ENCODE measurements at regions not wholly inside any gene's neighbourhood (a gene's known extent, or its start where the extent isn't known, plus 50 kb on each side); places are given as distances from the start of the nearest gene placed in this dataset.
"Not testable (repeated sequence)": the region's sequence is repeated elsewhere in the genome, so short reads cannot be mapped to it uniquely, and the experiment has no call there.

DNA sequence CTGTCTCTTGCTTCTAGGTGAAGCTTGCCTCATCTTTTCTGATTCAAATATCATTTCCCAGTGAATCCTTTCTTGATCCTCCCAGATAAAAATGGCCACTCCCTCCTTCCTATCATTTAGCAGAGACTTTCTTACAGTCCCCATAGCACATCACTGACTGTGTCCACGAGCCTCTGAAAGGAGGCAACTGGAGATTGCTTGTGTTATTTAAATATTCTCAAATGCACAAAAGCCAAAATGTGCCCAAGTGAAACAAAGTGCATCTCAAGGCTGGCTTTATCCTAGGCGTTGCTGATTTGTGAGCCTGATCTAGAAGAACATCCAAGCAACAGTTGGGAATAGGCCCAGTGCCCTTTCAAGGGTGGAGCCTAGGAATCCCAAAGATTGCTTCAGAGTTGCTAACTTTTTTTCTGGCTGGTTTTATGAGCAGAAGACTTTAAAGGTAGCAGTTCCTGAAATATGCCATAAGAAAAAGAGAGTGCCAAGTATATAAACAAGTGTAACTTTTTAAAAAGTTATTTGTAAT lies 393.6 kb downstream of the CD83 start:
- intact Hi-C loops (cut with DNase I): no loop called here

DNA sequence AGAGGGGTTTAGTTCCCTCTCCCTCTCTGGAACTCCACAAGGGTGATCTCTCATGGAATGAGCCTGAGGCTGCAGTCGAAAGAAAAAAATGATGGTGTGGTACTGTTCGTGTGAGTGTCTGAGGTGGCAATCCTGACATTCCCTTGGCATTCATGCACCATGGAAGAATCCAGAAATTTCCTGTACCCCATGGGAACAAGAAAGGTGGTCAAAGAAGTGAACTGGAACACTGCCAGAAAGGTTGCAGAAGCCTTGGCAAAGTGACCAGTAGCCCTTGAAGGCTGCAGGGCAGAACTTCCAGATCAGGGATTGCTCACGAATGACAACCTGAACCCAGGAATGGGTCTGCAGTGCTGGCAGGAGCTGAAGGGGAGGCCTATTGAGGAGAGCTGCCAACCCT lies 394.7 kb downstream of the CD83 start:
- intact Hi-C loops (cut with DNase I): no loop called here
- no peak for DNase-seq (ENCODE audit: low spot score)

More for the DNA sequence above, 393.6 kb downstream of the CD83 start:
- no peak for DNase-seq (ENCODE audit: low spot score)

DNA sequence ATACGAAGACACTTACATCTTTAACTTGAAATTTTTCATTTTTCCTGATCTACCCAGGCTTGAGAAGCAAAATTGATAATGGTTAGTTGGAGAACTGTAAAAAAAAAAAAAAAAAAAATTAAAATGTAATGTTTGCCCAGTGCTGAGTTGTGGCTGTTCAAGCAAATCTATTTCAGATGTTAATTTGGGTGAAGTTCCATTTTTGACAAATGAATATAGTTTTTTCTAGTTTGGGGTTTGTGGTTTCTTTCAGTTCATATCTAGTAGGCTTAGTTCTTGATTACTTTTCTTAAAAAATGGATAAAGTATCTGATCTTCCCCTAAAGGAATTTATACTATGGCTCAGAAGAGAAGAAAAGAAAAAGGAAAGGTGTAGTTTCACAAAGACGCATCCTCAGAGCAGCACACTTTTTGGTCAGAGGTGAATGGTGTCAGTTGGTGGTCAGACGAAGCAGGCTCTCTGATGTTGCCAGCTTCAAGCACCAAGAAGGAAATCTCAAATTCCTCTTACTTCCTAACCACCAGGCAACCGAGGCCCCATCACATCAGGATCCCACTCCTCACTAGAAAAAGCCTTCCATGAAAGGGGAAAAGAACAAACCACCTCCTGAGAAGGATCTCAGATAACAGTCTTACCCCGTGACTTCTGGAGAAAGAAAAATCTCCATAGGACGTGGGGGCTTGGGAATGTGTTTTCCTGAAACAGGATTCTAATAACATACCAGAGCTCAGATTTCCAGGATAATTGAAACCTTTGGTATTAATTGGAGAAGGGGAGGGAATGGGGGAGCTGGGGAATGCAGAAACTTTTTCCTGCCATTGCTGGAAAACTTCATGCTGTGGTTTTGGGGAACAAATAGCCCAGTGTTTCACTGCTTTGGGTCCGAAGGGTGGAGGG lies 396.2 kb downstream of the CD83 start:
- intact Hi-C loops (cut with DNase I): no loop called here
- no peak for DNase-seq (ENCODE audit: low spot score)

DNA sequence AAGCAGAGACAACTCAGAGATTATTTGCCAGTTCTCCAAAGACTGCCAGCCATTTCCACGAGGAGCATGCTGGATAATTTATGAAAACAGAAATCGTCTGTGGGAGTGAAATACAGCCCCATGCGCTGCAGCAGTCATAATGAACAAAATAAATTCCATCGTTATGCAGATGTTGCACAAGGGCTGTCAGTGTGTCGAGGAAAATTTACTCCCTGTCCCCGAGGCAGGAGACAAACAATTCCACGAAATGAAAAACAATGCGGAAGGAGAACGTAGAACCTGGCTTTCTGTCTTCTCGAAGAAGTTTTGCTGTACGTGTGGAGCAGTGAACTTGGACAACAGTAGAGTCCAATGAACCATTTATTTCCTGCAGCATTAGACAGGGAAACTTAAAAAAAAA lies 399.4 kb downstream of the CD83 start:
- intact Hi-C loops (cut with DNase I): no loop called here
- DNase-seq (ENCODE audit: low spot score): no peak

DNA sequence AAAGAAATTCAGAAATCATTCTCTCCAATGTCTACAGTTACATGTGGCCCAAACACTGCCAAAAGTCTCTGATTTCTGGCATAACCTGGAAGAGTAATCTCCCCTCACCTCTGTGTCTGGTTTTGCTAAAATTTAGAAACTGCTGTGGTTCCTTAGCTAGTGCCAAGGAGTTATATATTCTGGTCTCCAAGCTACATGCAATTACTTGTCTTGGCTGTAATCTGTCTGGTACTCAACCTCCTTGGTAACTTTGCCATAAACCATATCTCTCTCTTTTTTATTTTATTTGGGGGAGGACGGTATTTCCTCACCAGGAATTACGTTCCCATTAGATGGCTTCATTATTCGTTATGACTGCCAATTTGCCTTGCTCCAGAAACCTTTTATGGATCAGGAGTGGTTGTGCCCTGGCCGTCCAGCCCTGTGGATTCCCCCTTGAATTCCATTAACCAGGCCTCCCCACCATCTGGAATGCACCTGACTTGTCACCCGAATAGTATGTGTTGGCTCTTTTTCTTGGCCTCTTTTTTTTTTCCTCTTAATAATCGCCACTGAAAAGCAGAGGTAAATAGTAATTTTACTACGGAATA lies 400.0 kb downstream of the CD83 start:
- DNase-seq (ENCODE audit: low spot score): no peak
- intact Hi-C loops (cut with DNase I): no loop called here

DNA sequence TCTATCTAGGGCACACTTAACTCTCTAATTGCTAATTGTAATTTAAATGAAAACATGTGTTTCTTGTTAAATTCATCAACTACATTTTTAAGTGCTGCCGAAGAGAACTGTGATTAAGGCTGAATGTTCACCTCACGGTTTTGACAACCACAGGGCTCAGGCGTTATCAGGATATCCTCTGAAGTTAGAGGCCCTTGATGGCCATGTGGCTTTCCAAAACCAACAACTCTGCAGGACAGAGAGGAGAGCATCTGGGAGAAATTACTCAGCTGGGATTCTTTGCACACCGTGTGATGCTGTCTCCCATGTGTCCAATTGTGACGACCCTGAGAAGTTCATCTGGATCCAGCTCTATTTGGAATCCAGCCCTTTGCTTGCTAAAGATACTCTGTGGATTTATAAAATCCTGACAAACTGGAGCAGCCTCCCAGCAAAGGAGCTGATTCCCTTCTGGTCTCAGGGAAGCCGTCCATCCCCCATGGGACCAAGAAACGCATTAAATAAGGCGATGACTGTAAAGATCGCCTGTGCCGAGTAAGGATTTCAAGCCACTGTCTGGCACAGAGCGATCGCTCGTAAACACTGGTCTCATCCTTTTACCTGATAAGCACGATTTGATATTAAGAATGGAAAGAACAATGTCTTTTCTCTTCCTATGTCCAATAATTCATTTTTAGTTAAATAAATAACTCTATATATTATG lies 401.1 kb downstream of the CD83 start:
- intact Hi-C loops (cut with DNase I): no loop called here
- DNase-seq (ENCODE audit: low spot score): no peak

DNA sequence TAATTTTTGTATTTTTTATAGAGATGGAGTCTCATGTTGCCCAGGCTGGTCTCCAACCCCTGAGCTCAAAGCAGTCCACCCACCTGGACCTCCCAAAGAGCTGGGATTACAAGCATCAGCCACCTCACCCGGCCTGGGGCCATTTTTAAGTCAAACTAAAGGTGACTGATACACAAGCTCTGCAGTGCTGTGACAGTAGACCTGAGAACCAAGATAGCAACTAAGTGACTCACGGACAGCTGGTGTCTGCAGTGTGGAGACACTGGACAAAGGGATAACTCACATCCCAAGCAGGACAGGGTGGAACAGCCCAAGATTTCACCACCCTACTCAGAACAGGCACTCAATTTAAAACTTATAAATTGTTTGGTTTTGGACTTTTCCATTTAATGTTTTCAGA lies 402.5 kb downstream of the CD83 start:
- no peak for DNase-seq (ENCODE audit: low spot score)
- intact Hi-C loops (cut with DNase I): no loop called here

DNA sequence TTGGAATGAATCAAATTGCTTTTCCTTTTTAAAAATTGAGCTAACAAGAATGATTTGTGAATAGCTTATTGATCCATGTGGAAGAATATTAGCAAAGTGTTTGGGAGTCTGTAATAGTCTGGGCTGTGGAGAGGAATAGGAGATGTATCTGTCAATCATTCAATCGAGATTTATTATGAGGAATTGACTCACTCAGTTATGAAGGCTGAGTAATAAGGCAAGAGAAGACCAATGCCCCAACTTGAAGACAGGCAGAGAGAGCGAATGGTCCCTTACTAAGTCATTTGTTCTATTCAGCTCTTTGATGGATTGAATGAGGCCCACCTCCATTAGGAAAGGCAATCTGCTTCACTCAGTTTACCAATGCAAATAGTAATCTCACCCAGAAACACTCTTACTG lies 403.0 kb downstream of the CD83 start:
- intact Hi-C loops (cut with DNase I): no loop called here
- DNase-seq (ENCODE audit: low spot score): no peak

DNA sequence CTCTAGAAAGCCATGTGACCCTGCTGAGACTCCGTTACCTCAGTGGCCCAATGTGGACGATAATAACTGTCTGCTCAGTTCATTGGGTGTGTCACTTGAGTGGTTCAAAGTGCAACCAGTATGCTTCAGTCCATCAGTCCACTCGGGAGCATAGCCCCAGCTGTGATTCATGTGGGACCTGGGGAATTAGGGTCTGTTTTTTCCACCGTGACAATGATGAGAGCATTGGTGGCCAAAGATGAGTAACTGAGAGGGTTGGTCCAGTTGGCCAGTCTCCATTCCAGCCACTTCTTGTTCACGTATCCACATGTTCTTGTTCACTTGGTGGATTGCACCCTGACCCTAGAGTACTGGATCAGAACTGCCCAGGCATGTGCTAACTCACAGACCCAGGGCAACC lies 403.6 kb downstream of the CD83 start:
- no peak for DNase-seq (ENCODE audit: low spot score)
- intact Hi-C loops (cut with DNase I): no loop called here

DNA sequence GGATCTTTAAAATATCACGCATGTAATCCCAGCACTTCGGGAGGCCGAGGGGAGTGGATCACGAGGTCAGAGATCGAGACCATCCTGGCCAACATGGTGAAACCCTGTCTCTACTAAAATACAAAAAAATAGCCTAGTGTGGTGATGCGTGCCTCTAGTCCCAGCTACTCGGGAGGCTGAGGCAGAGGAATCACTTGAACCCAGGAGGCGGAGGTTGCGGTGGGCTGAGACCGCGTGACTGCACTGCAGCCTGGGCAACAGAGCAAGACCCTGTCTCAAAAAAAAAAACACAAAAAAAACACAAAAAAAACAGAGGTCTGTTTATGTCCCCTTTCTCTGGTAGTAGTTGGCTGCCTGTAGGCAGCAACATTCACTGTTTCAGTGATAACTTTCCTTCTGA lies 404.3 kb downstream of the CD83 start:
- DNase-seq (ENCODE audit: low spot score); intact Hi-C loops (cut with DNase I): not testable (repeated sequence)

DNA sequence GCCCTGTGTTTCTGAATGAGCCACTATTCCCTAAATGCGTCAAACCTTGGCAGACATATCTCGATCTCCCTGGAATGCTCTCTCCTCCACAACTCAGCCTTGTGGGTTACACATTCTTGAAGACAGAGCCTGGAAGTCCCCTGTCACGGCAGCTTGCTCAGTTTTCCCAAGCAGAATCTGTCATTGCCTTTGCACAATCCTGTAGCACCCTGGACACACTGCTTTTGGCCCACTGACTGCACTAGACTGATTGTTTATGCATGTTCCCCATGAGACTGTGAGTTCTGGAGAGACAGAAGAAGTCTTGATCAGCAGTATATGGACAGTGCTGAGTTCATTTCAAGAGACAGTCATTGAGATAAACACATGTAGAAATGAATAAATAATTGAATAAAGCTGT lies 406.7 kb downstream of the CD83 start:
- intact Hi-C loops (cut with DNase I): no loop called here
- DNase-seq (ENCODE audit: low spot score): no peak

DNA sequence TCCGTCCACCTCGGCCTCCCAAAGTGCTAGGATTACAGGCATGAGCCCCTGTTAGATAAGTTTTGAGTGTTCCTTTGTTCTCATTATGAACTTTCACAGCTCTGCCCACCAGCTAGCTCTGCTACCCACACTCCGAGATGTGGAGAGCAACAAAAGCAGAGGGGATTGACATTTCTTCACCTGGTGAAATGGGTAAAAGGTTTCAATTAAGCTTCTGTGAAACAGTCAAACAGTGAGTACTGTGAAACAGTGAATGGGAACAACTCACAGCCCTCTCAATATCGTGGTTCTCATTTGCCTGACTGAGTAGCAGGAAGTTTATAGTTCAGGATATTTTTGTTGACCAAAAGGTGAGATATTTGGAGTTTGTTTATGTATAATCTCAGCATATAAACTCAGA lies 412.8 kb downstream of the CD83 start:
- intact Hi-C loops (cut with DNase I): no loop called here

DNA sequence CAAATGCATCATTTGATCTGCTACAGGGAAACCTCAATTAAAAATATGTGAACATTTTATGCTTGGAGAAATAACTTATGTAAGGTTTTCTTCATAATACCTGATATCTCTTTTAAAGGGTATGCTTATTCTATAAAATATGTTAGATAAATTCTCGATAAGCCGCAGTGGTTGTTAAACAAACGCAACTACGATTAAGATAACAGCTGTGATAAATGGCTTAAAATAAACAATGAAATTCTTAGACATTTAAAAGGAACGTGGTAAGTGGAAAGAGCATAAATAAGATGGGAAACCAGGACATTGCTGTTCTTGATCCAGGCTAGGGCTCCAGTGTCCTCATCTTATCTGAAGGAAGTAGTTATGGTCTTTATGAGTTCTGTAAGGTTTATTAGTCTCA lies 415.9 kb downstream of the CD83 start:
- intact Hi-C loops (cut with DNase I): no loop called here
- DNase-seq (ENCODE audit: low spot score): no peak

More for the DNA sequence above, 412.8 kb downstream of the CD83 start:
- no peak for DNase-seq (ENCODE audit: low spot score)

DNA sequence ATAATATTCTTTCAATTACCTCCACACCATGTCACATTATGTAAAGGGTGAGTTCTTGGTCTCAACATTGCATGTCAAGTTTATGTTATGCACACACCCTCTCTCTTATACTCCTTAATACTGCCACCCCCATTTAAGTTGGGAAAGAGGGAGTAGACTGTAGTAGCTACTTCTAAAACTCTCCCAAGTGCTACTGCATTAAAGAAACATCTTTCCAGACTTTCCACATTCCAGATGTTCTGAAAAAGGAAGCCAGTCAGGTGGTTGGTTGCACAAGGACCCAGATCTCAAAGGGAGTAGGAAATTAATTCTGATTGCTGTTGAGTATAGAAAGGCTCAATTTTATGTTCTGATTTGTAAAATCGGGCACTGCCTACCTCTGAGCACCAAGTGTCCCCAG lies 419.5 kb downstream of the CD83 start:
- no peak for DNase-seq (ENCODE audit: low spot score)
- intact Hi-C loops (cut with DNase I): no loop called here

DNA sequence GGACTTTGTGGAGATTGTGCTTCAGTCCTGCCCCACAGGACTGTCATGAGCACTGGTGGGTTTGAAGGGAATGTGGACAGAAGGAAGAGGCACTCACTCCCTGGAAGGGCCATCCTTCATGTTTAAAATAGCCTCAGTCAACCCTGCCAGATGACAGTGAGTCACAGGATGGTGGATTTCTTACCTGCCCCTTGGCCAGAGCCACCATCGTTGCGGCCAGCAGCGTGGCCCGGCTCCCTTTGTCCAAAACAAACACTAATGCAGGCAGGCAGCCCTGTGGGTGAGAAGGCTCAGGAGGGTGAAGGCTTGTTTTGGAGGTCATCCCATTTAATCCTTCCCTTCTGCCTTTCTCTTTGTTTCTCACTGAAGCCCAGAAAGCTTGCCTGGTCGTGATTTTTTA lies 422.7 kb downstream of the CD83 start:
- intact Hi-C loops (cut with DNase I): no loop called here
- DNase-seq (ENCODE audit: low spot score): no peak

DNA sequence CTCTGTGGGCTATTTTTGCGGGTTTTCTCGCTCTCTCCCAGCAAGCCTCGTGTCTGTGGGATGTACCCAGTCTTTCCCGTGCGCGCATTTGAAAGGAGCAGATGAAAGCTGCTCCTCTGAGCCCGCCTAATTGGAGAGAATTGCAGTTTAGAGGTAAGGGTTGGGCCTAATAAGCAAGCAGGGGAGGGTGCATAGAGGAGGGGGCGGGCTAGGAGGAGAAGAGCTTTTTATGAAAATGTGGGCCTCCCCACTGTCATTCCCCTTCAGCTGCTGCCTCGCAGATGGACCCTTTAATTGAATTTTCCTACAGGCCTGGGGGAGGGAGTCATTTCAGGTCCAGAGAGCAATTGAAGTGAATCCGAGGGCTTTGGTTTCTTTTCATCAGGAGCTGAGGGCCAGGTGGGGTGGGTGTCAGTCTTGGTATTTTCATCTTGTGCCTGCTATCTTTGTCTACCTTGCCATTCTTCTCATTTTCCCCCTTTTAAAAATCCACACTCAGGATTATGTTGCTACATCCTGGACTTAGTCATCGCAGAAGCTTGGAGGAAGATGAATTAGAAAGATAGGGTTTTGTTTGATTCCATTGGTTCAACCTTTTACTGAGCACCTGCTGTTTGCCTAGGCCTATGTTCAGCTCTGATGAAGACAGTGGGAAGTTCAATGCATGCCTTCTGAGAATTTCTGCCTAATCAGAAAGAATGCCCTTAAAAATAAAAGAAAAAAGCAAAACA lies 423.4 kb downstream of the CD83 start:
- intact Hi-C loops (cut with DNase I): no loop called here
- DNase-seq (ENCODE audit: low spot score): no peak

DNA sequence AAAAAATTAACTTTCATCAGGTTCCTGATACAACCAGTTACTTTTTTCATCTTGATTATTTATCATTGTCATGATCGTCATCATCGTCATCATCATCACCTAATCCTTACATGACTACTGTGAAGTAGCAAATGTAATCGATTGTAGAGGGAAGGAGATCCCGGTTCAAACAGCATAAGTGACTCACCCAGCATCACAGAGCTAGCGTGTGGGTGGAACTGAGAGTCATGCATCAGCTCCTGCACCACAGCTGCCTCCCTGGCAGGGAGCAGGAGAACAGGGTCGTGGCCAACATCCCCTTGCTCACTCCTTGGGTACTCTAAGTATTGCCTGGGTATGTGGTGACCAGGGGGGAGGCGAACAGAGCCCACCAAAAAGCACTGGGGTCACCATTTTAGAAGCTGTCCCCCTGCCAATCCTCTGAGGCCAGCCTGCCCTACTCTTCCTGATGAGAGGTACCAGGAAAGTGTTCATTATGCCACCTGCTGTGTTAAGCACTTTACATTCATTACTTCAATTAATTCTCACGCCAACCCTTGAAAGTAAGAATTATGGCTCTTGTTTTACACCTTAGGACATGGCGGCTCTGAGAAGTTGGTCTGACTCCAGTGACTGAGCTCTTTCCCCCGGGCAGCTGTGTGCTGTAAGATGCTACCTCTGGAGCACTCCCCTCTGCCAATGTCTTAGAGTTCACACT lies 425.2 kb downstream of the CD83 start:
- no peak for DNase-seq (ENCODE audit: low spot score)
- intact Hi-C loops (cut with DNase I): no loop called here

DNA sequence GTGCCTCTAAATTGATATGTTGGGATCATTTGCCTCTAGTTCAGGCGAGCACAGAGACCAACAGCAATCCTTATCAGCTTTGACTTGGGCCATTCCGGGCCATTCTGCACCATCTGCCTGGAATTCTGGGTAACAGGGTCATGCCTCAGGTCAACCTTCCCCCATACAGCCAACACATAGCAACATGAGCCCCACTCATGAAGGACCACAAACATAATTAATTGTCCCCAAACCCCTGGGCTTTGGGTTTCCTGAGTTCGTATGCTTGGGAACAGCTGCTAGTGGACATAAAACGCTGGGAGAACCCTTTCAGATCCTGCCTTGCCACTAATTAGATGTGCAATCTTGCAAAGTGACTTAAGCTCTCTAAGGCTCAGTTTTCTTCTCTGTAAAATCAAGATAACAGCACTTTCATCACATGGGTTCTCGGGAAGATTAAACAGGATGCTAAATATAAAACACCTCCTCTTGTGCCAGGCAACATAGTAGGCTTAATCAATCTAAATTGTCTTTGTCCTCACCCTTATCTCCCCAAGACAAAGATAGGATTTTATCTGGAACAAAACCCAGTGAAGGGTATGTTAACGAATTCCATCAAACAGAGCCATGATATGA lies 426.5 kb downstream of the CD83 start:
- DNase-seq (ENCODE audit: low spot score): no peak
- intact Hi-C loops (cut with DNase I): no loop called here

DNA sequence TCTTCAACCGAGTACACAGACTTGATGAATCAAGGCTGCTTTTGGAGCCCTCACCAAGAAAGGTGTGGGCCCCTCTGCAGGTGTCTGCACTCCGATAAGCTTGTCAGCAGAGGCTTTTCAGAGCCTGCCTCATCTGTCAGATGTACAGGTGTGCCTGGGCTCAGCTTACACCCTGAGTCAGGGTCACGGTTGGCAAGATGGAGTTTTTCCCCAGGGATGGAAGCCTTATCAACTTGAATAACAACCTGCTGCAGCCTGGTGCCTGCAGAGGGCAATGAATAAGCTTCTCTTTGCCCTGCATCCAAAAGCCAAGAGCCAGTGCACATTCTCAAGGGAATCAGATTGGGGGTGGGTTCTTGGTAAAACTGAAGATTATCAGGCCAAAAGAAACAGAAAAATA lies 427.1 kb downstream of the CD83 start:
- DNase-seq (ENCODE audit: low spot score): no peak
- intact Hi-C loops (cut with DNase I): no loop called here
